ENCODE measurements at regions not wholly inside any gene's neighbourhood (a gene's known extent, or its start where the extent isn't known, plus 50 kb on each side); places are given as distances from the start of the nearest gene placed in this dataset.

- no peak for TF ChIP-seq CTCF (IDR thresholded peaks at IDR 0.05)
- DNase-seq (no peak), ATAC-seq (no peak)
- H3K4me1 ChIP-seq: no peaks in the 10 kb centered on the region
- no peak overlapping the region for H3K4me3 ChIP-seq
- no peaks in the 10 kb centered on the region for H3K9me3 ChIP-seq
- H3K27me3 ChIP-seq: no peaks in the 10 kb centered on the region
- intact Hi-C loops (cut with DNase I): no loop called here
- 58 to 64% methylated on average over 10 of the region's 10 CpGs for WGBS, 2 donors
- no peaks in the 10 kb centered on the region for H3K36me3 ChIP-seq (replicated peaks in 1 of 2; ENCODE audit: insufficient read depth in 1 of 2, low read depth in 2 of 2)
- no peak overlapping the region for H3K27ac ChIP-seq
Observed at GRCh38 chr20:46791722-46792416, 82.4 kb downstream of the SLC2A10 start.

- H3K27ac ChIP-seq: no peak overlapping the region
- ATAC-seq (no peak), DNase-seq (no peak)
- intact Hi-C loops (cut with DNase I): no loop called here
- H3K36me3 ChIP-seq (replicated peaks in 1 of 2; ENCODE audit: insufficient read depth in 1 of 2, low read depth in 2 of 2): no peaks in the 10 kb centered on the region
- WGBS, 2 donors: 71 to 74% methylated on average over 5 of the region's 5 CpGs
- H3K4me3 ChIP-seq: no peak overlapping the region
- no peak for TF ChIP-seq POLR2A (IDR thresholded peaks at IDR 0.05)
- TF ChIP-seq CTCF (IDR thresholded peaks at IDR 0.05): no peak
- no peaks in the 10 kb centered on the region for H3K9me3 ChIP-seq
- H3K4me1 ChIP-seq: no peaks in the 10 kb centered on the region
- no peaks in the 10 kb centered on the region for H3K27me3 ChIP-seq
Observed at GRCh38 chr20:46797206-46797605, 87.8 kb downstream of the SLC2A10 start.

DNA sequence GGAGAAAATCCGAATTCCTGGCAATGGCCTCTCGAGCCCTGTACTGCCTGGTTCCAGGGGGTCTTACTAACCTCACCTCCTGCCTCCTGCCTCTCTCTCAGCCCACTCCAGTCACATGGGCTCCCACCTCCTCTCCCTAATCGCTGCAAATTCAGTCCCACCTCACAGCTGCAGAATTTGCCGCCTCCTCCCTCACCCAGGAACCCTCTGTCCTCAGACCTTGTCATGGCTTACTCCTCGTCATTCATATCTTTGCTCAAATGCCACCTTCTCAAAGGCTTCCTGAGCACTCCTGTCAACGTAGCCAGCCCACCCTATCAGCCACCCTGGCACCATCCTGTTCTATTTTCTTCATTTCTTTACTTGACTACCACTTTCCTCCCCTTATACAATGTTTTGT is 89.0 kb downstream of the SLC2A10 start:
- Histone ChIP-seq H3K36me3 (replicated peaks in 1 of 2; ENCODE audit: insufficient read depth in 1 of 2, low read depth in 2 of 2) (no peaks in the 10 kb centered on the region), H3K9me3 (no peaks in the 10 kb centered on the region), H3K27ac (no peak overlapping the region), H3K27me3 (no peaks in the 10 kb centered on the region), H3K4me1 (no peaks in the 10 kb centered on the region), H3K4me3 (no peak overlapping the region)
- DNase-seq: no peak
- no peak for ATAC-seq
- intact Hi-C loops (cut with DNase I): no loop called here
- 50 to 55% methylated on average over 6 of the region's 6 CpGs for WGBS, 2 donors
- TF ChIP-seq POLR2A (IDR thresholded peaks at IDR 0.05): no peak
- no peak for TF ChIP-seq CTCF (IDR thresholded peaks at IDR 0.05)

DNA sequence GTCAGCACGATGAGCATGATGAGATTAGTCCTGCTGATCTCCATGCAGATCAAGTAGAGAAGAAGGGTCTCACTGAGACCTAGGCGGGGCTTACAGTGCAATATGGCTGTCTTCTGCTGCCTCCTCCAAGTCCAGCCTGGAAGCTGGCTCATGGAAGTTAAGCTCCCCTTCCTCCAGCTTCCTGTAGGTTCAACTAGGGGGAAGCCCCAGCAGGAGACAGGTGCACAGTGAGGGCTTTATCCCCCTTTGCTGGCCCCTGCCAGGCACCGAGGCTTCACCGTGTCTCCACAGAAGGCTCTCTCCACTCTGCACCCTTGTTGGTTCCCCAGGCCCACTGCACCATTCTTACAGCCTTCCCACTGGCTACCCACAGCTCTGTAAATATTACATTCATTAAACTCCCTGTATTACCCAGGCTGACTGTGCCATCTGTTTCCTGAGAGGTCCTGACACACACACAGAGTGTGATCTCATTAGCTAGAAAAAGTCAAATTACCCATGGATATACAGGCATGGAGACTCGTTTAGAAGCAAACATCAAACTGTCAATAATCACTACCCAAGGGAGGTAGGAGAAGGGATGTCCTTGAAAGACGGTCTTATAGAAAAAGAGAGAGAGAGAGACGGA is 90.4 kb downstream of the SLC2A10 start:
- Histone ChIP-seq H3K4me3 (no peak overlapping the region), H3K9me3 (no peaks in the 10 kb centered on the region), H3K4me1 (no peaks in the 10 kb centered on the region), H3K36me3 (replicated peaks in 1 of 2; ENCODE audit: insufficient read depth in 1 of 2, low read depth in 2 of 2) (no peaks in the 10 kb centered on the region), H3K27ac (no peak overlapping the region), H3K27me3 (no peaks in the 10 kb centered on the region)
- TF ChIP-seq CTCF (IDR thresholded peaks at IDR 0.05) (no peak), POLR2A (IDR thresholded peaks at IDR 0.05) (no peak)
- intact Hi-C loops (cut with DNase I): no loop called here
- ATAC-seq (no peak), DNase-seq (no peak)
- WGBS, 2 donors: 40% methylated on average over 7 of the region's 7 CpGs

GRCh38 chr20:46800409-46800804 is 91.0 kb downstream of the SLC2A10 start:
- no peak for DNase-seq
- Histone ChIP-seq H3K27ac (no peak overlapping the region), H3K4me3 (no peak overlapping the region), H3K36me3 (replicated peaks in 1 of 2; ENCODE audit: insufficient read depth in 1 of 2, low read depth in 2 of 2) (no peaks in the 10 kb centered on the region), H3K9me3 (no peaks in the 10 kb centered on the region), H3K4me1 (no peaks in the 10 kb centered on the region), H3K27me3 (no peaks in the 10 kb centered on the region)
- TF ChIP-seq CTCF (IDR thresholded peaks at IDR 0.05) (no peak), POLR2A (IDR thresholded peaks at IDR 0.05) (no peak)
- intact Hi-C loops (cut with DNase I): no loop called here
- ATAC-seq: no peak
- WGBS, 2 donors: 62 to 72% methylated on average over 2 of the region's 2 CpGs

Measured in body of pancreas (tissue), 4 donors.